ENCODE measurements at regions not wholly inside any gene's neighbourhood (a gene's known extent, or its start where the extent isn't known, plus 50 kb on each side); places are given as distances from the start of the nearest gene placed in this dataset.
"Not testable (repeated sequence)": the region's sequence is repeated elsewhere in the genome, so short reads cannot be mapped to it uniquely, and the experiment has no call there.

DNA sequence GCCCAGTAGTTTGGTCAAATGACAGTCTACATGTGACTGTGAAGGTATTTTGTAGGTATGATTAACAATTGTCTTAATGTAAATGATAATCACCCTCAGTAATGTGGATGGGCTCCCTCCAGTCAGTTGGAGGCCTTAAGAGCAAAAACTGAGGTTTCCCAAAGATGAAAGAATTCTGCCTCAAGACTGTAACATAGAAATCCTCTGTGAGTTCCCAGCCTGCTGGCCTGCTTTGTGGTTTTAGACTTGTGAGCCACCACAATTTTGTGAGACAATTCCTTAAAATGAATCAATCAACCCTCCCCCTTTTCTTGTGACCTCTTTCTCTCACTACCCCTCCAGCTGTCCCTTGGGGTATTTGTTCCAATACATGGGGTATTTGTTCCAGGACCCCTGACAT is 226.4 kb upstream of the DPYD start:
- DNase-seq (ENCODE audit: extremely low read depth, low read depth) = no peak

GRCh38 chr1:98145655-98146054 is 224.8 kb upstream of the DPYD start:
- DNase-seq (ENCODE audit: extremely low read depth, low read depth) = no peak

- no peak for DNase-seq (ENCODE audit: extremely low read depth, low read depth)
These were observed 222.6 kb upstream of the DPYD start for GRCh38 chr1:98143403-98143802.

- DNase-seq (ENCODE audit: extremely low read depth, low read depth) = no peak
These were observed 212.3 kb upstream of the DPYD start for GRCh38 chr1:98133131-98133530.

- no peak for DNase-seq (ENCODE audit: extremely low read depth, low read depth)
These were observed 209.6 kb upstream of the DPYD start for GRCh38 chr1:98130408-98130807.

GRCh38 chr1:98129491-98129890 is 208.7 kb upstream of the DPYD start:
- DNase-seq (ENCODE audit: extremely low read depth, low read depth) = no peak

- DNase-seq (ENCODE audit: extremely low read depth, low read depth) = no peak
These were observed 205.9 kb upstream of the DPYD start for GRCh38 chr1:98126740-98127139.

DNA sequence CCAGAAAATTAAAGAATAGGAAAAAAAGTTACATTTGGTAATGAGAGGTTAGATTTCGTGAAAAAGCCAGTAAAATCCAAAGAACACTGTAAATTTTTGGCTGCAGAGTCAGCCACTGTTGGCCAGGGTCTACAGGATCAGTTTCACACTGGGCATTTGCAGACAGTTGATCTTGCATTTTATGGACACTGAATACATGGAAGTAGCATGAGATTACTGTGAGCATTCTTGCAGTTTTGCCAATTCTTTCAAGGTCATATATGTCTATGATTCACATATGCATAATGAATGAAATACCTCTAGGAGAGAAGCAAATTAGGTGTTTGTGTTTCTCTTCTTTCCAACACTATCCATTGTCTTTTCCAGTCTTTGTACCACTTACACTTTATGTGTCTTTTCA is 200.8 kb upstream of the DPYD start:
- DNase-seq (ENCODE audit: extremely low read depth, low read depth) = no peak

- peak; percentile 4 for DNase-seq (ENCODE audit: extremely low read depth, low read depth)
These were observed 199.0 kb upstream of the DPYD start for GRCh38 chr1:98119796-98120195.

DNA sequence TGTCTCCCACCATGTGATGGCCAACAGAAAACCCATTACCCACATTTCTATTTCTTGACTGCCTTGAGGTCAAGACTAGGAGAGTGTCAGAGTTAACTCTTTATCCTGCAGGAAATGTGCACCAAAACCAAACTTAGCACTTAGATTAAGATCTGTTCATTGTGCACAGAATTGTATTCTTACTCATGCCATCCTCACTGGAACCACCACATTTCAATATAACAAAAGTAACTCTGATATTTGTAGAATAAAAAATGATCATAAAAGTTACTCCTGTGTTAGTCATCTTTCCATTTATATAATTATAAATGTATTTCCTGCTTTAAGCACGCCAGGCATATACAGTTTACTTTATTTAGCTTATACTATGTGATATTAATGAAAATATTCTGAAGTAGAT is 193.0 kb upstream of the DPYD start:
- DNase-seq (ENCODE audit: extremely low read depth, low read depth) = no peak

- no peak for DNase-seq (ENCODE audit: extremely low read depth, low read depth)
These were observed 191.8 kb upstream of the DPYD start for GRCh38 chr1:98112626-98113025.

DNA sequence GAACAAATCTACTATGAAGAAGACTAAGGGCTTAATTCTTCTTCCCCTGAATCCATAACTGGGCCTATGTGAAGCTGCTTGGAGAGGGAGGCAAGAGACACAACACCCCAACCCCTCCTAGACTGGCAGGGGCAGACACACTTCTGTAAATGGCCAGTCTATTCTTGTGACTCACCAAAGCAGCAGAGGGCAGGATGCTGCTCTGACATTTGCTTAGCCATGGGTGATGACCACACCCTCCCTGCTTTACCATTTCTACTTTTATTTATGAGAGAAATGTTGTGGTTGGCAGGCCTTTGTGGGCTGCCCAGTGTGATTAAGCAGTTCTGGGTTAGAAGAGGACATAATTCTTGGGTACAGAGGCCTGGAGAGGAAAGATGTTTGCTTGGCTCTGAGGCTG is 189.8 kb upstream of the DPYD start:
- DNase-seq (ENCODE audit: extremely low read depth, low read depth) = peak; percentile 19

DNA sequence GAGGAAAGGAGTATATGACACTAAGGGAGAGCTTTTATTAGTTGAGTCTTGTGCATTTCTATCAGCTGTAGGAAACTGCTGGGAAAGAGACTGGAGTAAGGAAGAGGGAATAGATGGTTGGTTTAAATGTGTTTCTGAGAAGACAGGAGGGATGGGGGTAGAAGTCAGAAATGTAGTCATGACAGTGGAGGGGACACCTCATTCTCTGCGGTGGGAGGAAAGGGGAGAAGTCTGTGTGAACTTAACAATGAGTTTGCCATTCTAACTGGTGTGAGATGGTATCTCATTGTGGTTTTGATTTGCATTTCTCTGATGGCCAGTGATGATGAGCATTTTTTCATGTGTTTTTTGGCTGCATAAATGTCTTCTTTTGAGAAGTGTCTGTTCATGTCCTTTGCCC is 187.5 kb upstream of the DPYD start:
- DNase-seq (ENCODE audit: extremely low read depth, low read depth) = not testable (repeated sequence)

DNA sequence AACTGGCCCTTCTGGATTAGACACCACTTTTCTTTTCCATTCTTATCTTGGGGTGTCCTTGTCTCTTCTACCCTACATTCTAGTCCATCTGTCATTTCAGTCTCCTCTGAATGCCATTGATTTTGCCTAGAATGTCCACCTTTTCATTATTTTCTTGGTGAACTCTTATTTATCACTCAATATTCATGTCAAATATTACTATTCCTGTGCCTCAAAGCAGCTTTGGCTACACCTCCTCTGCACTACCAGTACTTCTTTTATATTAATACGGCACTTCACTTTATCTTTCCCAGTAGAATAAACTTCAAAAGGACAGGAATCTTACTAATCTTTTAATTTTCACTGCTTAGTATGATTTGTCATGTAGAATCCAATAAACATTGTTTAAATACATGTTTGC is 186.4 kb upstream of the DPYD start:
- no peak for DNase-seq (ENCODE audit: extremely low read depth, low read depth)

- DNase-seq (ENCODE audit: extremely low read depth, low read depth) = no peak
These were observed 183.5 kb upstream of the DPYD start for GRCh38 chr1:98104289-98104688.

- DNase-seq (ENCODE audit: extremely low read depth, low read depth) = no peak
These were observed 182.9 kb upstream of the DPYD start for GRCh38 chr1:98103617-98104285.

GRCh38 chr1:98102345-98103030 is 181.7 kb upstream of the DPYD start:
- DNase-seq (ENCODE audit: extremely low read depth, low read depth) = no peak

DNA sequence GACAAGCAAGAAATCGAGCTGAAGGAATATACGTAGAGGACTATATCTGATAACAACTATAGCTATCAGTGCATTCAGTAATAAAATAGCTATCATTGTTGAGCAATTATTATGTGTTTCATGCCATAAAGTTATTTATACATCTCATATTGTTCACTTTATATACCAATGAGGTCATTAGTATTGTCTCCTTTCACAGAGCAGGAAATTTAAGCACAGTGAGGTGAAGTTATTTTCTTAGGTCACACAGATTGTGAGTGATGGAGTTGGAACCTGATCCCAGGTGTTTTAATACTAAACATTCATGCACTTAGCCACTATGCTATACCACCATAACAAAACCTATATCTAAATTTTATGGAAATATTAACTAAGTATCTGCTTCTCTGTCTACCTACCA is 180.5 kb upstream of the DPYD start:
- DNase-seq (ENCODE audit: extremely low read depth, low read depth) = no peak

DNA sequence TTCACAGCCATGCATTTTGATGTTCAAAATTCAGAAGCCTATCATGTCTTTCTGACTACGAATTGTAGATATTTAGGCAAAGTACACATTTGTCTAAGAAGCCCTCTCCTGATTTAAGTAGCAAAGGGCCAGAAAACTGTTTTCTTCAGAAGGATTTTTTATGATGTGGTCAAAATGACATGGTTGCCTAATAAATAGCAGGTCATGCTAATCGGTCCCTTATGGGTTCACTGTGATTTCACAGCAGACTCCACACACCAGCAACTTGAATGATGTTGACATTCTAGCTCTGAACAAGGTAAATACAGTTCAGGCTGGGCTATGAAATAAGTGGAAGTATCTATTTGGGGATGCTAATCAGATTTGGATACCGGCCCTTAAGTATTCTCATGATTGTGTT is 178.7 kb upstream of the DPYD start:
- no peak for DNase-seq (ENCODE audit: extremely low read depth, low read depth)

DNA sequence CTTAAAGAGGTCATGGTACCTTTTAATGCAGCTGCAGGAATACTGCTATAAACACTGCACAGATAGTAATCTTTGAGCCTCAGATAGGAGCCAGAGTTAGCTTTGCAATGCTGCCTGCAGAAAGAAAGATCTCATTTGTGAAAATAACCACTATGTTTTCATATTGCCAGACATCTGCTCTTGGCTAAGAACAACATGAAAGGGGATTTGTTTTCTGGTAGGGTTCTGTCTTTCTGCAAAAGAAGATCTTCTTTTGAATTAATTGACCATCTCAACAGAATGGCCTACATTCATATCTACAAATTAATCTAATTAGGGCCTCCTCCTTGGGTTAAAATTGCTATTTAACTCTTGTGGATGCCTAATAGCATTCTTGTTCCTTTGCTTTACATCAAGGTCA is 177.6 kb upstream of the DPYD start:
- no peak for DNase-seq (ENCODE audit: extremely low read depth, low read depth)

DNA sequence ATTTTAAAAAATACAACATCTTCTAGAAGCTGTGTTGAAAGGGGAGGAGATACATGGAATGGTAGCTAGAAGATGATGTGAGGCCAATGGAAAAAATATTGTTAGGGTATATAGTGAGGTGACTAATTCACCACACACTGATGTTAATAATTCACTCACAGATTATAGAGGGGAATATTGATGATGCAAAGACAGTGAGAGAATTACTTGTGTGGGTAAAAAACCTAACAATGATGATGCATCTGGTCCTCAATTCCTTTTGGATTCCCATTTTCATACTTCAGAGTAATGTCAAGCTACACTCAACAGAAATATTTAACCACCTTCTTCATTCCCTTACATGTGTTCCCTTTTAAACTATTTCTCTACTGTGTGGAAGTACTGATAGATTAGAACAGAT is 169.5 kb upstream of the DPYD start:
- DNase-seq (ENCODE audit: extremely low read depth, low read depth) = no peak

- no peak for DNase-seq (ENCODE audit: extremely low read depth, low read depth)
These were observed 167.5 kb upstream of the DPYD start for GRCh38 chr1:98088381-98088780.
